NCI-H510A treated with DMSO at 0.1 percent for 48 hours (cell line): ENCODE measurements at regions not wholly inside any gene's neighbourhood (a gene's known extent, or its start where the extent isn't known, plus 50 kb on each side); places are given as distances from the start of the nearest gene placed in this dataset.
"Not testable (repeated sequence)": the region's sequence is repeated elsewhere in the genome, so short reads cannot be mapped to it uniquely, and the experiment has no call there.

ENCODE experiments used
- DNase-seq: peaks from one replicate; lab custom pipeline; 2025; lab: John Stamatoyannopoulos, UW

DNA sequence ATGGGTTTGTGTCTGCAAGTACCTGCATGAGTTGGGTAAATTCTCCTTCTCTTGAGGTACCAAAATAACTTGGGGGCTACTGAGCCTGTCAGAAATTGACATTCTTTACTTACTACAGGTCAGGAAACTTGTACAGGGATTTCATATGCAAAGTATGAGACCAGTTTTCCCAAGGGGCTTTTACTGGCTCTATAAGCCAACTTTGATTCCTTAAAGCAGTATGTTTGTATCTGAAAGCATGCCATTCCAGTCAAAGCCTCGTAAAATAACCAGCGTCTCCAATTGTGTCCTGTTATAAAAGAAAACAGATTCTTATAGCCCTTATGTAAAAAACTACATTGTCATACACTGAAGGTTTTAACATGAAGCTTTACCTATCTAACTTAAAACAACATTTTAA lies 90.2 kb downstream of the ZNF467 start:
- DNase-seq, result no peak

- DNase-seq, result no peak
These were observed 91.3 kb downstream of the ZNF467 start for GRCh38 chr7:149682038-149682437.

- DNase-seq, result no peak
These were observed 92.1 kb downstream of the ZNF467 start for GRCh38 chr7:149681274-149681673.

DNA sequence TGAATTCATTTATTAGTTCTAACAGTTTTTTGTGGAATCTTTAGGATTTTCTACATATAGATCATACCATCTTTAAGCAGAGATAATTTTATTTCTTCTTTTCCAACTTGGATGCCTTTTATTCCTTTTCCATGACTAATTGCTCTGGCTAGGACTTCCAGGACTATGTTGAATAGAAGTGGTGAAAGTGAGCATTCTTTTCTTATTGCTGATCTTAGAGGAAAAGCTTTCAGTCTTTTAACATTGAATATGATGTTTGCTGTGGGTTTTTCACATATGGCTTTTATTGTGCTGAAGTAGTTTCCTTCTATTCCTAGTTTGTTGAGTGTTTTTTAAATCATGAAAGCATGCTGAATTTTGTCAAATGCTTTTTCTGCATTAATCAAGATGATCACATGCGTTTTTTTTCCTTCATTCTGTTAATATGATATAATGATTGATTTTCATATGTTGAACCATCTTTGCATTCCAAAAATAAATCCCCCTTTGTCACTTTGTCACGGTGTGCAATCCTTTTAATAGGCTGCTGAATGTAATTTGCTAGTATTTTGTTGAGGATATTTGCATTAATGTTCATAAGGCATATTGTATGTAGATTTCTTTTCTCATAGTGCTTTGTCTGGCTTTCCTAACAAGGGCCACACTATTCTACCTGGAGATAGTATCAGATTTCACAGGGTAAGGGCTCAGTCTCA lies 92.9 kb downstream of the ZNF467 start:
- DNase-seq, result no peak

DNA sequence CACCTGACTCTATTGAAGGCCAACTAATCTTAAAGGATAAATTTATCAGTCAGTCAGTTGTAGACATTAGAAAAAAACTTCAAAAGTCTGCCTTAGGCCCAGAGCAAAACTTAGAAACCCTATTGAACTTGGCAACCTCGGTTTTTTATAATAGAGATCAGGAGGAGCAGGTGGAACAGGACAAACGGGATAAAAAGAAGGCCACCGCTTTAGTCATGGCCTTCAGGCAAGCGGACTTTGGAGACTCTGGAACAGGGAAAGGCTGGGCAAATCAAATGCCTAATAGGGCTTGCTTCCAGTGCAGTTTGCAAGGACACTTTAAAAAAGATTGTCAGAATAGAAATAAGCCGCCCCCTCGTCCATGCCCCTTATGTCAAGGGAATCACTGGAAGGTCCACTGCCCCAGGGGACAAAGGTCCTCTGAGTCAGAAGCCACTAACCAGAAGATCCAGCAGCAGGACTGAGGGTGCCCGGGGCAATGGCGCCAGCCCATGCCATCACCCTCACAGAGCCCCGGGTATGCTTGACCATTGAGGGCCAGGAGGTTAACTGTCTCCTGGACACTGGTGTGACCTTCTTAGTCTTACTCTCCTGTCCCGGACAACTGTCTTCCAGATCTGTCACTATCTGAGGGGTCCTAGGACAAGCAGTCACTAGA lies 98.5 kb downstream of the ZNF467 start:
- DNase-seq, result not testable (repeated sequence)

DNA sequence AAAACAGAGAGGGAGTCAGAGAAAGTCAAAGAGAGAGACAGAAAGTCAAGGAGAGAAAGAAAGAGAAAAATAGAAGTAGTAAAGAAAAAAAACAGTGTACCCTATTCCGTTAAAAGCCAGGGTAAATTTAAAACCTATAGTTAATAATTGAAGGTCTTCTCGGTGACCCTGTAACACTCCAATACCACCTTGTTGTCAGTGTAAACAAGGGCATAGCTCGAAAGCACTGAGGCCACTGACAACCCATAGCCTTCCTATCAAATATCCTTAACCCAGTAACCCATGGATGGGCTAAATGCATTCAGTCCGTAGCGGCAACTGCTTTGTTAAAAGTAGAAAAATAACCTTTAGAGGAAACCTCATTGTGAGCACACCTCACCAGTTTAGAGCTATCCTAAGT lies 100.4 kb downstream of the ZNF467 start:
- no peak for DNase-seq

DNA sequence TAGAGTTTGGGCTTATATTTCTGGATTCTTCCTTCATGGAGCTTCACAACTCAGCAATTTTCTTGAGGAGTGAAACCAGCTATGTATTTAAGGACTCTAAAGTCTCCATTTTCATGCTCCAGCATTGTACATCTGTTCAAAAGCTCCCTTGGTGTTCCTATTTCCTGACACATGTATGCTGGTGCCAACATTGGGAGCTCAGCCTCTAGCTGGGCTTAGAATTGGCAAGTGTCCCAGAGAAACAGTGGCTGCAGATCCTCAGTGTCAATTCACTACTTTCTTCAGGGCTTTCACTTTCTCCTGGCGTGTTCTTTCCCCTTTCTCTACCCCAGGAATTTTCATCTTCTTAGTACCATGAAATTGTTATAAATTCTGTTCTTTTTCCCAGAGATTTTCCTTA lies 103.1 kb downstream of the ZNF467 start:
- DNase-seq, result no peak

GRCh38 chr7:149669121-149669818 lies 104.1 kb downstream of the ZNF467 start:
- DNase-seq, result no peak

DNA sequence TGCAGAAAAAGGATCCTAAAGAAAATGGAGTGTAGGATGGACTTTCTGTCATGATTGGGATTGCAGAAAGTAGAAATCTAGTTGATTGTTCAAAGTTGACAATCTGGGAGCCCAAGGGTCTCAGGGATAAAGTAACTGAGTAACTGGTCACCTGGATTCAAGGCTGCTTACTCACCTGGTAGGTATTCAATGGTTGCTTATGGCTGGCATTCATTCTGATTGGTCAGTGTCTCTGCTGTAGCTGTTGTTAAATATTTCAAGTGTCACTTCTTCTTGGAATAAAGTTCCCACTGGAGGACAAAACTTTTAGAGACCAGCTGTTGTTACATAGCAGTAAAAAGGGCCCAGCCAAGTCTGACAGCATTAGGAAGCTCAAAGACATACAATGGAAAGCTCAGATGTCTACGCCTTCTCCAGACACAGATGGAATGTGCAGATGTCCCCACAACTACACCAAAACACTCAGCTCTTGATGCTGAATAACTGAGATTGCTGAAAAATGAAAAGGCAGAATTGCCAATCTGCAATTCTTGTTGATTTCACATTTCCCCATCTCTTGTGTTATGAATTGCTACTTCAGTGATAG lies 106.9 kb downstream of the ZNF467 start:
- no peak for DNase-seq

DNA sequence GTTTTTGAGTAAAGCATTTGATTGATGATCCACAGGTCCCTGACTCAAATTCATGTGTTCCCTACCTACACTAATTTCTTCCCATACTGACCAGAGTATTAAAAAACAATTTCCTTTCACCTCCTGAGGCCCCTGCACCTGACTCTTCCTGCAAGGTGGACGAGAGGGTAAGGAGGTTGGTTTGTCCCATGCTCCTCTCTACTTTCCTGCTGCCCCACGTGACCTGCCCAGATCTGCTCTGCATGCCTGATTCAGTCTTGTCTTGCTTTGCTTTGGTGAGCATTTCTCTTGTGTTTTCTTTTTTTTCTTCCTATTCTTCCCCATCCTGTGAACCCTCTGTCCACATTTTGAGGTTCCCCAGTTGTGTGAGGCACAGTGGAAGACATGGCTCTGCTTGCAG lies 107.8 kb downstream of the ZNF467 start:
- not testable (repeated sequence) for DNase-seq

DNA sequence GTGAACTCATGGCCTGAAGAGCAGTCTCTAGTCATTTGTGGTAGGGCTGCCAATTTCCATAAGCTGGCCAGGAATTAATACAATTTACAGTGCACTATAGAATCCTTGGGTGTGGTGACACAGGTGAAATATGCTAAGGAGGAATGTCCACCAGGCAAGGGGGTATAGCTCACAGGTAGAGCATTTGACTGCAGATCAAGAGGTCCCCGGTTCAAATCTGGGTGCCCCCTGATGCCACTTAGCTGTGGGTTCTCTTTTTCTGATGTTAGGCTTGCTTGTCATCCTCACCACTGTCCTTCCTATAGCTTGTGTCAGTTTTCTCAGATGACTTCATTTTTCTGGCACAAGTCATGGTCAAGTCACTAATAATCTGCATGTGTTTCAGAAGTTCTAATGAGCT lies 108.7 kb downstream of the ZNF467 start:
- DNase-seq, result no peak

DNA sequence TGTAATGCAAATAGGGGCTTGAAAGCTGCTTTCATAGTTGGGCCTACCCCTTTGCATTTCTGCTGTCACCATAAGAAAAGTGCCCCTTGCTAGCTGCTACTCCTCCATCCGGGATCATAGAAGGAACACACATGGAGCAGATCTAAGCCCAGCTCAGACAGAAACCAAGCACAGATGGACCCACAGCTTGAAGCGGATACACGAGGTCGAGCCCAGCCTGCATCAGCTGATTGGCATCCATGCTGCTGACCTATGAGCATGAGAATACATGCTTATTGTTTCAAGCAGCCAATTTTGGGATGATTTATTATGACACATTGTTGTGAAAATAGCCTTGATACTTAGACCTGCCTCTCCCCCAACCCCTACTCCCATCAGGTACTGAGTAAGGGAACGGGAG lies 109.2 kb downstream of the ZNF467 start:
- no peak for DNase-seq

DNA sequence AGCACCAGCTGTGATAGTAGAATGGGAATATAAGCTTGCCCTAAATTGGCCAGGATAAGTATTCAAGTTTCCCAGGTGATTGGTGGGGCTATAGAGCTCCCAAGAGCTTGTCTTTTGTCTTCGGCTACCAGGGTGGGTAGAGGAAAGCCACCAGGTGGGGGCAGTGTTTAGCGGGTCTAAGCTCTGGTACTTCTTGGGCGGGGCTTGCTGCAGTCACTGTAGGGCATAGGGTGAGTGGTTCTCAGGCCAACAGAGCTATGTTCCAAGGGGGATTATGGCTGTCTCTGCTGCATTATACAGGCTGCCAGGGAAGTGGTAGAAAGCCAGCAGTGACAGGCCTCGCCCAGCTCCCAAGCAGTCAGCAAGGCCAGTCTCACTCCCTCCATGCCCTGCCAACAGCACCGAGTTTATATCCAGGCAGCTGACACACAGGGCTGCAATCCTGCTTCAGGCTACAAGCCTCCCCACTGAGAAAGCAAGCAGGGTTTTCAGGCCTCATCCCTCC lies 110.7 kb downstream of the ZNF467 start:
- DNase-seq, result peak; percentile 0

- no peak for DNase-seq
These were observed 117.6 kb downstream of the ZNF467 start for GRCh38 chr7:149655784-149656183.

- no peak for DNase-seq
These were observed 118.8 kb downstream of the ZNF467 start for GRCh38 chr7:149654588-149654987.

DNA sequence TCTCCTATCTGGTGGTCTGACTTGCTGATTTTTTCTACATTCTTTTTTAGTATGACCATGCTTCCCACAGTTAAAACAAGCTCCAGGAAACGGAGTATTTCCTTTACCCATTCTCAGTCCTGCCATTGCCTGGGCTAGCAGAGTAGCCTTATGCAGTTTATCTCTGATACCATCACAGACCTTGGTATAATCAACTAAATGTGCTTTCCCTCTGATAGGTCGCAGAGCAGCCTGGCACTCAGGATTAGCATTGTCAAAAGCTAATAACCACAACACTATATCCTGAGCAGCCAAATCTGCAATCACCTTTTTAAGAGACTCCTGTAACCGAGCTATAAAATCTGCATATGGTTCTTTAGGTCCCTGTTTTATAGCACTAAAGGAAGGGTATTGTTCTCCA lies 123.2 kb downstream of the ZNF467 start:
- DNase-seq, result not testable (repeated sequence)

- no peak for DNase-seq
These were observed 128.6 kb downstream of the ZNF467 start for GRCh38 chr7:149644754-149645153.

GRCh38 chr7:149642589-149642988 lies 130.8 kb downstream of the ZNF467 start:
- no peak for DNase-seq

DNA sequence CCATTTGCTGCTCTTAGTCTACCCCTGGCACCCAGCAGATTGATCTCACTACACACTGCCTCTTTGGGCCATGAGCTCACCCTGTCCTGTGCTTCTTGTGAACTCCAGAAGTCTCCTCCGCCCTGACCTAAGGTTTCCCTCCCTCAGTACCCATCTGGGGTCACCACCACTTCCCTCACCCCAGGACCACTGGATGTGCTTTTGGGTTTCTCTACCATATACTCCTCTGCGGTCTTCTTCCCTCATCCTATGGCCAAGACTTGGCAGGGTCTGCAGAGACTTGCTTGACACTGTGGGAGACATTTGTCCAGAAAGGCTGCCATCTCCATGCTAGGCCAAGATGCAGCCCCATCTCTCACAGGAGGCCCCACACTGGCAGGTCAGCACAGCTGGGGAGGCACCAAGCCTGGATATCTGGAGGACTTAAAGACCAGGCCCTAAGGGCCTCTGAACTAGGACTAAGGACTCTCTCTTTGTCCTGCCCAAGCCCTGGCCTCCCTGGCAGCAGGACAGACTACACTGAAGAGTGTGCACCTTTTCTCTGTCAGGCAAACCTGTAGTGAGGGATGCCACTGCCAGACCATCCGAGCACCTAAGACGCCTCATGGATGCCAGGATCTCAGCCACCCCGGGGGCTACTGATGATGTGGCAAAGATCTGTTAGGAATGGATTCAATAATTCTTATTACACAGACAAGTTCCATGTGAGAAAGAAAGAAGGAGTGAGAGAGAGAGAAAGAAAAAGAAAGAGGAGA lies 134.6 kb downstream of the ZNF467 start:
- DNase-seq, result no peak

DNA sequence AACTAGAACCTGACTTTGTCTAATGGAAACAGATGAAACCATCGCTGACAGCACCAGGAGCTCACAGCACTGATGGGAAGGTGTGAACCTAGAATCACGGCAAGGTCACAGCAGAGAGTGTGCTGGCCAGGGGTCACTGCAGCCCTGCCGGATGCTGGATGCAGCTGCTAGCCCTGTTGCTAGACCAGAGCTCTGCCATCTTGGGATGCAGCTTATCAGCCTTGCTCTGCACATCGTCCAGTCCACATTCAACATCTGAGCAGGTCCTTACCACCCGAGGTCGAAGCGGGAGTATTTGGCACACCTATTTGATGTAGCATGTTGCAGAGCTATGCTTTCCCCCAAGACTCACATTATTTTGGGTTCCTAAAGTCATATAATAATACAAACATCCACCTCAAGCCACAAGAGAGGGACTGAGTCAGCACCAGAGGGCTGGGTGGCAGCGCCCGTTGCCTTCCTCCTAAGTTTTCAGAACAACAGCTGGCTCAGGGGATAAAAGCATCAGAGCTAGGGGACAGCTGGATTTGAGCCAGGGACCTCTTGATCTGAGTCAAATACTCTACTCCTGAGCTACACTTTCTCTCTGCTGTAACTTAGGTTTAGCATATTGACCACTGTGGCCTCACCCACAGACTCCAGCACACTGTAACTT lies 135.3 kb downstream of the ZNF467 start:
- DNase-seq, result no peak

GRCh38 chr7:149635561-149636329 lies 137.6 kb downstream of the ZNF467 start:
- DNase-seq, result no peak
